Parathyroid adenoma (tissue), 2 donors: ENCODE measurements at regions not wholly inside any gene's neighbourhood (a gene's known extent, or its start where the extent isn't known, plus 50 kb on each side); places are given as distances from the start of the nearest gene placed in this dataset.

Experiments
- H2AFZ ChIP-seq: fragments of 300-600 bp; sonication (generic); one replicate; pipeline ENCODE4 v1.7.0; 2017; ENCODE audit warnings: antibody characterized with exemption, mild to moderate bottlenecking
- H3K27ac ChIP-seq: fragments of 300-600 bp; sonication (generic); one replicate; pipeline ENCODE4 v1.7.0; 2017
- H3K27me3 ChIP-seq: fragments of 300-600 bp; sonication (generic); one replicate; pipeline ENCODE4 v1.7.0; 2017; ENCODE audit warnings: low read length; ENCODE audit not compliant: control insufficient read depth, insufficient read depth
- H3K36me3 ChIP-seq: fragments of 300-600 bp; sonication (generic); one replicate; pipeline ENCODE4 v1.7.0; 2017; ENCODE audit warnings: low read length; ENCODE audit not compliant: control insufficient read depth, insufficient read depth
- H3K4me1 ChIP-seq: fragments of 300-600 bp; sonication (generic); one replicate; pipeline ENCODE4 v1.7.0; 2017; ENCODE audit warnings: control low read depth
- H3K4me2 ChIP-seq: fragments of 300-600 bp; sonication (generic); one replicate; pipeline ENCODE4 v1.7.0; 2017; ENCODE audit warnings: low read length
- H3K4me3 ChIP-seq: fragments of 300-600 bp; sonication (generic); one replicate; pipeline ENCODE4 v1.7.0; 2017; ENCODE audit warnings: low read depth, low read length
- H3K79me2 ChIP-seq: fragments of 300-600 bp; sonication (generic); one replicate; pipeline ENCODE4 v1.7.0; 2017; ENCODE audit warnings: control low read depth
- H3K9ac ChIP-seq: fragments of 300-600 bp; sonication (generic); one replicate; pipeline ENCODE4 v1.7.0; 2017; ENCODE audit warnings: mild to moderate bottlenecking
- H3K9me3 ChIP-seq: fragments of 300-600 bp; sonication (generic); one replicate; pipeline ENCODE4 v1.7.0; 2017; ENCODE audit warnings: low read length; ENCODE audit not compliant: control insufficient read depth
- TF ChIP-seq, protein P1 (sequence below): fragments of 300-600 bp; sonication (generic); IDR thresholded peaks from one replicate; pipeline ENCODE4 v1.7.0; 2017; ENCODE audit warnings: antibody characterized with exemption, mild to moderate bottlenecking
- donor health status: primary hyperparathyroidism.

- H3K36me3 ChIP-seq = no peaks in the 10 kb centered on the region
- no peaks in the 10 kb centered on the region for H3K9me3 ChIP-seq
- no peaks in the 10 kb centered on the region for H3K27me3 ChIP-seq
- no peak overlapping the region for H3K27ac ChIP-seq
- TF ChIP-seq, protein P1, sequence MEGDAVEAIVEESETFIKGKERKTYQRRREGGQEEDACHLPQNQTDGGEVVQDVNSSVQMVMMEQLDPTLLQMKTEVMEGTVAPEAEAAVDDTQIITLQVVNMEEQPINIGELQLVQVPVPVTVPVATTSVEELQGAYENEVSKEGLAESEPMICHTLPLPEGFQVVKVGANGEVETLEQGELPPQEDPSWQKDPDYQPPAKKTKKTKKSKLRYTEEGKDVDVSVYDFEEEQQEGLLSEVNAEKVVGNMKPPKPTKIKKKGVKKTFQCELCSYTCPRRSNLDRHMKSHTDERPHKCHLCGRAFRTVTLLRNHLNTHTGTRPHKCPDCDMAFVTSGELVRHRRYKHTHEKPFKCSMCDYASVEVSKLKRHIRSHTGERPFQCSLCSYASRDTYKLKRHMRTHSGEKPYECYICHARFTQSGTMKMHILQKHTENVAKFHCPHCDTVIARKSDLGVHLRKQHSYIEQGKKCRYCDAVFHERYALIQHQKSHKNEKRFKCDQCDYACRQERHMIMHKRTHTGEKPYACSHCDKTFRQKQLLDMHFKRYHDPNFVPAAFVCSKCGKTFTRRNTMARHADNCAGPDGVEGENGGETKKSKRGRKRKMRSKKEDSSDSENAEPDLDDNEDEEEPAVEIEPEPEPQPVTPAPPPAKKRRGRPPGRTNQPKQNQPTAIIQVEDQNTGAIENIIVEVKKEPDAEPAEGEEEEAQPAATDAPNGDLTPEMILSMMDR = no peak
- H3K79me2 ChIP-seq = no peaks in the 10 kb centered on the region
- no peak overlapping the region for H3K9ac ChIP-seq
- H3K4me3 ChIP-seq = no peak overlapping the region
- no peak overlapping the region for H2AFZ ChIP-seq
- no peak overlapping the region for H3K4me2 ChIP-seq
- no peaks in the 10 kb centered on the region for H3K4me1 ChIP-seq
These were observed 939.6 kb upstream of the CNTNAP5 start for GRCh38 chr2:123085484-123085883.

- Histone ChIP-seq H3K79me2 (no peaks in the 10 kb centered on the region), H3K36me3 (no peaks in the 10 kb centered on the region)
These were observed 938.3 kb upstream of the CNTNAP5 start for GRCh38 chr2:123086613-123087385.

DNA sequence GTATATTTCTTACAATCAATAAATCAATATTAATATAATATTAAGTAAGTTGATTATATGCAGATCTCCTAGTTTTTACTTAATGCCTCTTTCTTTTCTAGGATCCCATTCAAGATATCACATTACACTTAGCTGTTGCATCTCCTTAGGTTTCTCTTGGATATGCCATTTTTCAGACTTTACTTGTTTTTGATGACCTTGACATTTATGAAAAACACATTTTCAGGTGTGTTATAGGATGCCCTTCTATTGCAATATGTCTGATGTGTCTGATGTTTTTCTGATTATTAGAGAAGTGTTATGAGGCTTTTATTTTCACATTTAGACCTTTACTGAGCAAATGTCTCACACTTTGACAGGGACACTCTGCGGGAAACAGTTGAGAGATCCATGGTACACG is 933.6 kb upstream of the CNTNAP5 start:
- Histone ChIP-seq H3K27ac (no peak overlapping the region), H3K9ac (no peak overlapping the region)
- TF ChIP-seq, protein P1 = no peak

More at GRCh38 chr2:123086613-123087385, 938.3 kb upstream of the CNTNAP5 start:
- Histone ChIP-seq H3K4me3 (no peak overlapping the region), H2AFZ (no peak overlapping the region), H3K27ac (no peak overlapping the region), H3K4me1 (no peaks in the 10 kb centered on the region), H3K27me3 (no peaks in the 10 kb centered on the region), H3K4me2 (no peak overlapping the region), H3K9ac (no peak overlapping the region), H3K9me3 (no peaks in the 10 kb centered on the region)
- TF ChIP-seq, protein P1 = no peak

GRCh38 chr2:123093199-123093598 is 931.9 kb upstream of the CNTNAP5 start:
- no peaks in the 10 kb centered on the region for H3K9me3 ChIP-seq
- no peak overlapping the region for H2AFZ ChIP-seq
- no peaks in the 10 kb centered on the region for H3K27me3 ChIP-seq
- H3K36me3 ChIP-seq = no peaks in the 10 kb centered on the region
- H3K4me2 ChIP-seq = no peak overlapping the region
- H3K27ac ChIP-seq = no peak overlapping the region
- H3K4me1 ChIP-seq = no peaks in the 10 kb centered on the region
- no peak overlapping the region for H3K4me3 ChIP-seq
- TF ChIP-seq, protein P1 = no peak
- H3K79me2 ChIP-seq = no peaks in the 10 kb centered on the region
- no peak overlapping the region for H3K9ac ChIP-seq

More for the DNA sequence above, 933.6 kb upstream of the CNTNAP5 start:
- Histone ChIP-seq H3K79me2 (no peaks in the 10 kb centered on the region), H3K27me3 (no peaks in the 10 kb centered on the region), H3K4me3 (no peak overlapping the region), H3K4me1 (no peaks in the 10 kb centered on the region), H2AFZ (no peak overlapping the region), H3K4me2 (no peak overlapping the region), H3K9me3 (no peaks in the 10 kb centered on the region), H3K36me3 (no peaks in the 10 kb centered on the region)
